ENCODE measurements at regions not wholly inside any gene's neighbourhood (a gene's known extent, or its start where the extent isn't known, plus 50 kb on each side); places are given as distances from the start of the nearest gene placed in this dataset.

DNA sequence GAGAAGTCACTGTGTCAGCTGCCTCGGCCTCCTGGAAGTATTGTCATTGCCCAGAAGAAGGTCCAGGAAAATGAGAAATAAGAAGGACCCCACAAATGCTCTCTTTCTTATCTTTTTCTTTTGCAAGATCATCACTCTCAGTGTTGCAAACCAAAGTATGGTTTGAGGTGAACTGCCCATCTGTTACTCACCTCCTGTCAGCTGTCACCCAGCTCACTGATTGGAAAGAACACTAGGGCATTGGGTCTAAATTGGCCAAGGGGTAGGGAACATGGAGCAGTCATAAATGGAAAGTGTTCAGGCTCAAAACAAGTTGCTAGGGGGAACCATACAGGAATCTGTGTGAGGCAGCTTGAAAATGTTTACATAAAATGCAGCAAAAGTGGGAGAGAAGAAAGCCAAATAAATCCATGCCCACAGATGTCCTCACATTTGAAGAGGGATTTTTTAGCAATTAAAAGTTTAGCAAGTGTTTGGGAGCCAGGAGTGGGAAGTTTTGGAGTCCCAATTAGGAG, 431.2 kb upstream of the THBS1 start:
- Histone ChIP-seq H3K27ac (replicated peaks; ENCODE audit: low read length) (no peak overlapping the region), H3K23ac (ENCODE audit: low read depth, low read length, poor library complexity) (no peak overlapping the region), H3K36me3 (replicated peaks in 1 of 2; ENCODE audit: control insufficient read depth in 2 of 2, insufficient read depth in 2 of 2, low read length in 2 of 2) (no peaks in the 10 kb centered on the region), H3K9me3 (replicated peaks in 1 of 2; ENCODE audit: control insufficient read depth in 2 of 2, insufficient read depth in 1 of 2, low read depth in 1 of 2, low read length in 2 of 2) (no peaks in the 10 kb centered on the region), H3K14ac (ENCODE audit: low read length) (no peak overlapping the region), H3K4me3 (ENCODE audit: low read length in 2 of 2) (no peak overlapping the region), H2BK5ac (ENCODE audit: low read length) (no peak overlapping the region), H2BK12ac (ENCODE audit: low read length) (no peak overlapping the region), H4K91ac (ENCODE audit: low read depth, low read length, poor library complexity) (no peak overlapping the region), H3K79me1 (ENCODE audit: low read depth, low read length) (no peaks in the 10 kb centered on the region), H3K4me1 (ENCODE audit: control insufficient read depth in 2 of 2, insufficient read depth in 1 of 2, low read depth in 1 of 2, low read length in 2 of 2) (peaks cover 0 to 18% of the 10 kb centered on the region in 2 donors), H3K4me2 (ENCODE audit: insufficient read depth, low read length, poor library complexity, severe bottlenecking) (no peak overlapping the region), H3K9ac (ENCODE audit: low read depth, low read length, poor library complexity) (no peak overlapping the region), H2BK120ac (ENCODE audit: low read depth, low read length) (no peak overlapping the region), H3K27me3 (ENCODE audit: control insufficient read depth in 3 of 3, insufficient read depth in 3 of 3, low read depth in 1 of 3, low read length in 3 of 3) (no peaks in the 10 kb centered on the region), H2AFZ (ENCODE audit: low read length) (peak overlapping the region; percentile 3), H3K4ac (ENCODE audit: low read length) (no peak overlapping the region), H3K18ac (ENCODE audit: low read length) (no peak overlapping the region), H2AK5ac (ENCODE audit: low read depth, low read length) (no peak overlapping the region), H4K8ac (ENCODE audit: low read depth, low read length) (no peak overlapping the region), H2BK15ac (ENCODE audit: low read length) (no peak overlapping the region)
- DNase-seq (ENCODE audit: low spot score), result no peak
- WGBS, 2 donors (ENCODE audit: extremely low coverage in 2 of 2, insufficient read length in 2 of 2, insufficient replicate concordance in 1 of 2), result no CpG with 5 or more reads among the region's 1 CpG

DNA sequence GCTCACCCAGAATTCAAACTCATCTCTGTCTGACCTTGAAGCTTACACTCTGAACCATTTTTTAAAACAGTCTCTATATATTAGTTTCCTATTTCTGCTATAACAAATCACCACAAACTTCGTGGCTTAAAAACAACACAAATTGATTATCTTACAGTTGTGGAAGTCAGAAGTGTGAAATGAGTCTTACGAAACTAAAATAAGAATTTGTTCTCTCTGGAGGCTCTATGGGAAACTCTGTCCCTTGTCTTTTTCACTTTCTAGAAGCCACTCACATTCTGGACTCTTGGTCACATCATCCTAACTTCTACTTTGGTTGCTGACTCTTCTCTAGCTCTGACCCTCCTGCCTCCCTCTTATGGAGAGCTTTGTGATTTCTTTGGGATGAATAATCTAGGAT, 429.3 kb upstream of the THBS1 start:
- no peaks in the 10 kb centered on the region for H3K36me3 ChIP-seq (replicated peaks in 1 of 2; ENCODE audit: control insufficient read depth in 2 of 2, insufficient read depth in 2 of 2, low read length in 2 of 2)
- H3K4me2 ChIP-seq (ENCODE audit: insufficient read depth, low read length, poor library complexity, severe bottlenecking), result no peak overlapping the region
- no peak overlapping the region for H3K4me3 ChIP-seq (ENCODE audit: low read length in 2 of 2)
- no peaks in the 10 kb centered on the region for H3K79me1 ChIP-seq (ENCODE audit: low read depth, low read length)
- no peak overlapping the region for H2BK12ac ChIP-seq (ENCODE audit: low read length)
- no peak for DNase-seq (ENCODE audit: low spot score)
- no peak overlapping the region for H3K23ac ChIP-seq (ENCODE audit: low read depth, low read length, poor library complexity)
- no peak overlapping the region for H3K9ac ChIP-seq (ENCODE audit: low read depth, low read length, poor library complexity)
- no peak overlapping the region for H2AFZ ChIP-seq (ENCODE audit: low read length)
- peaks cover 0 to 18% of the 10 kb centered on the region in 2 donors for H3K4me1 ChIP-seq (ENCODE audit: control insufficient read depth in 2 of 2, insufficient read depth in 1 of 2, low read depth in 1 of 2, low read length in 2 of 2)
- no peak overlapping the region for H3K18ac ChIP-seq (ENCODE audit: low read length)
- H3K14ac ChIP-seq (ENCODE audit: low read length), result no peak overlapping the region
- no peak overlapping the region for H2BK120ac ChIP-seq (ENCODE audit: low read depth, low read length)
- WGBS, 2 donors (ENCODE audit: extremely low coverage in 2 of 2, insufficient read length in 2 of 2, insufficient replicate concordance in 1 of 2), result no CpG with 5 or more reads among the region's 2 CpGs
- no peak overlapping the region for H3K27ac ChIP-seq (replicated peaks; ENCODE audit: low read length)
- no peak overlapping the region for H3K4ac ChIP-seq (ENCODE audit: low read length)
- H2AK5ac ChIP-seq (ENCODE audit: low read depth, low read length), result no peak overlapping the region
- no peaks in the 10 kb centered on the region for H3K9me3 ChIP-seq (replicated peaks in 1 of 2; ENCODE audit: control insufficient read depth in 2 of 2, insufficient read depth in 1 of 2, low read depth in 1 of 2, low read length in 2 of 2)
- H2BK15ac ChIP-seq (ENCODE audit: low read length), result no peak overlapping the region
- no peaks in the 10 kb centered on the region for H3K27me3 ChIP-seq (ENCODE audit: control insufficient read depth in 3 of 3, insufficient read depth in 3 of 3, low read depth in 1 of 3, low read length in 3 of 3)
- no peak overlapping the region for H4K91ac ChIP-seq (ENCODE audit: low read depth, low read length, poor library complexity)
- no peak overlapping the region for H4K8ac ChIP-seq (ENCODE audit: low read depth, low read length)
- H2BK5ac ChIP-seq (ENCODE audit: low read length), result no peak overlapping the region

DNA sequence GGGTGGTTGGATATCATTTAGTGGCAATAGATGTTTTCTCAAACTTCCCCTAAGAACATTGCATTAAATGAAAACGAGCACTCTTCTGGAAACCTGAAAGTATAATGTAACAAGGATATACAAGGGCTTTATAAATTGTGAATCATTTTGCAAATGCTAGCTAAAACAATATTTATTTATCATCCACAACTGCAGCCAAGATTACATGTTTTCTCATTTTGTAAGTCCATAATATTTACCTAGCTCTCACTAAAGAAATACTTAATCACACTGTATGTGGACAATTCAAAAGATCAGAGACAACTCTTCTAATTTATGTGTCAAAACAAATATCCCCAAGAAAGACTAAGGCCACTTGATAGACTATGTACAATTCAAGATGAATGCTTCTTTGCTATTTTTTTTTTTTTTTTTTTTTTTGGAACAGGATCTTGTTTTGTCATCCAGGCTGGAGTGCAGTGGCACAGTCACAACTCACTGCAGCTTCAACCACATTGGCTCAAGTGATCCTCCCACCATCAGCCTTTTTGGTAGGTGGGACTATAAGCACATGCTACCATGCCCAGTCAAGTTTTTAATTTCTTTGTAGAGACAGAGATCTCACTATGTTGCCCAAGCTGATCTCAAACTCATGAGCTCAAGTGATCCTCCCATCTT, 427.7 kb upstream of the THBS1 start:
- WGBS, 2 donors (ENCODE audit: extremely low coverage in 2 of 2, insufficient read length in 2 of 2, insufficient replicate concordance in 1 of 2), result no CpG with 5 or more reads among the region's 1 CpG
- Histone ChIP-seq H3K18ac (ENCODE audit: low read length) (no peak overlapping the region), H2BK120ac (ENCODE audit: low read depth, low read length) (no peak overlapping the region), H2BK5ac (ENCODE audit: low read length) (no peak overlapping the region), H4K91ac (ENCODE audit: low read depth, low read length, poor library complexity) (no peak overlapping the region), H3K23ac (ENCODE audit: low read depth, low read length, poor library complexity) (no peak overlapping the region), H4K8ac (ENCODE audit: low read depth, low read length) (no peak overlapping the region), H3K27ac (replicated peaks; ENCODE audit: low read length) (no peak overlapping the region), H3K36me3 (replicated peaks in 1 of 2; ENCODE audit: control insufficient read depth in 2 of 2, insufficient read depth in 2 of 2, low read length in 2 of 2) (no peaks in the 10 kb centered on the region), H2AK5ac (ENCODE audit: low read depth, low read length) (no peak overlapping the region), H3K79me1 (ENCODE audit: low read depth, low read length) (no peaks in the 10 kb centered on the region), H3K4me2 (ENCODE audit: insufficient read depth, low read length, poor library complexity, severe bottlenecking) (no peak overlapping the region), H2BK15ac (ENCODE audit: low read length) (no peak overlapping the region), H2BK12ac (ENCODE audit: low read length) (no peak overlapping the region), H3K14ac (ENCODE audit: low read length) (no peak overlapping the region), H3K4me1 (ENCODE audit: control insufficient read depth in 2 of 2, insufficient read depth in 1 of 2, low read depth in 1 of 2, low read length in 2 of 2) (peaks cover 3 to 18% of the 10 kb centered on the region in 2 donors), H3K9me3 (replicated peaks in 1 of 2; ENCODE audit: control insufficient read depth in 2 of 2, insufficient read depth in 1 of 2, low read depth in 1 of 2, low read length in 2 of 2) (no peaks in the 10 kb centered on the region), H3K4me3 (ENCODE audit: low read length in 2 of 2) (no peak overlapping the region), H2AFZ (ENCODE audit: low read length) (no peak overlapping the region), H3K4ac (ENCODE audit: low read length) (no peak overlapping the region), H3K27me3 (ENCODE audit: control insufficient read depth in 3 of 3, insufficient read depth in 3 of 3, low read depth in 1 of 3, low read length in 3 of 3) (no peaks in the 10 kb centered on the region), H3K9ac (ENCODE audit: low read depth, low read length, poor library complexity) (no peak overlapping the region)
- DNase-seq (ENCODE audit: low spot score), result no peak

DNA sequence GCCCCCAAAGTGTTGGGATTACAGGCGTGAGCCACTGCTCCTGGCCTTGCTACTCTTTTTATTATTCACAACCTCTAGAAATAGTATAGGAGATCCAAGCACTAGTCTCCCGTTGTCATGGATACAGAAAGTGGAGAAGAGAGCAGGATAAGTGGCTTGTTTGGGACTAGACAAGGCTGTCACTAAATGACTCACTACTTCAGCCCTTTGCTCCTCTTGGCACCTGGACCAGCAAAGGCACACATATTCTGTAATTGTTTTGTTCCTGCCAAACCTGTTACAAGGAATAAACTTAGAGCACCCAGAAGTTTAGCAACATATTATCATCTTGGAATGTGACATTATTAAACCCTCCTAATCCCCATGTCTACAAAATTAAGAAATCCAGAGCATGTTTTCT, 427.2 kb upstream of the THBS1 start:
- no peak overlapping the region for H3K4ac ChIP-seq (ENCODE audit: low read length)
- no peaks in the 10 kb centered on the region for H3K27me3 ChIP-seq (ENCODE audit: control insufficient read depth in 3 of 3, insufficient read depth in 3 of 3, low read depth in 1 of 3, low read length in 3 of 3)
- no peaks in the 10 kb centered on the region for H3K9me3 ChIP-seq (replicated peaks in 1 of 2; ENCODE audit: control insufficient read depth in 2 of 2, insufficient read depth in 1 of 2, low read depth in 1 of 2, low read length in 2 of 2)
- H2BK120ac ChIP-seq (ENCODE audit: low read depth, low read length), result no peak overlapping the region
- peaks cover 4 to 18% of the 10 kb centered on the region in 2 donors for H3K4me1 ChIP-seq (ENCODE audit: control insufficient read depth in 2 of 2, insufficient read depth in 1 of 2, low read depth in 1 of 2, low read length in 2 of 2)
- no peak overlapping the region for H3K4me2 ChIP-seq (ENCODE audit: insufficient read depth, low read length, poor library complexity, severe bottlenecking)
- H2BK5ac ChIP-seq (ENCODE audit: low read length), result no peak overlapping the region
- no peak overlapping the region for H3K23ac ChIP-seq (ENCODE audit: low read depth, low read length, poor library complexity)
- no peaks in the 10 kb centered on the region for H3K79me1 ChIP-seq (ENCODE audit: low read depth, low read length)
- H2AFZ ChIP-seq (ENCODE audit: low read length), result no peak overlapping the region
- H3K36me3 ChIP-seq (replicated peaks in 1 of 2; ENCODE audit: control insufficient read depth in 2 of 2, insufficient read depth in 2 of 2, low read length in 2 of 2), result no peaks in the 10 kb centered on the region
- no peak overlapping the region for H4K91ac ChIP-seq (ENCODE audit: low read depth, low read length, poor library complexity)
- H3K18ac ChIP-seq (ENCODE audit: low read length), result no peak overlapping the region
- no peak overlapping the region for H3K14ac ChIP-seq (ENCODE audit: low read length)
- no peak overlapping the region for H4K8ac ChIP-seq (ENCODE audit: low read depth, low read length)
- no peak overlapping the region for H2BK12ac ChIP-seq (ENCODE audit: low read length)
- no peak overlapping the region for H3K4me3 ChIP-seq (ENCODE audit: low read length in 2 of 2)
- H3K9ac ChIP-seq (ENCODE audit: low read depth, low read length, poor library complexity), result no peak overlapping the region
- WGBS, 2 donors (ENCODE audit: extremely low coverage in 2 of 2, insufficient read length in 2 of 2, insufficient replicate concordance in 1 of 2), result no CpG with 5 or more reads among the region's 2 CpGs
- no peak overlapping the region for H2BK15ac ChIP-seq (ENCODE audit: low read length)
- no peak for DNase-seq (ENCODE audit: low spot score)
- no peak overlapping the region for H3K27ac ChIP-seq (replicated peaks; ENCODE audit: low read length)
- H2AK5ac ChIP-seq (ENCODE audit: low read depth, low read length), result no peak overlapping the region

Data from neuronal stem cell (in vitro differentiated cells).